ENCODE measurements at regions not wholly inside any gene's neighbourhood (a gene's known extent, or its start where the extent isn't known, plus 50 kb on each side); places are given as distances from the start of the nearest gene placed in this dataset.
"Not testable (repeated sequence)": the region's sequence is repeated elsewhere in the genome, so short reads cannot be mapped to it uniquely, and the experiment has no call there.

GRCh38 chrX:13219991-13220764 lies 99.7 kb downstream of the ATXN3L start:
- H3K27me3 Mint-ChIP-seq (ENCODE audit: low read depth), result no peaks in the 10 kb centered on the region
- H3K9me3 Mint-ChIP-seq (ENCODE audit: insufficient read depth), result no peaks in the 10 kb centered on the region
- H3K4me3 Mint-ChIP-seq, result no peak overlapping the region
- H3K4me1 Mint-ChIP-seq (ENCODE audit: low read depth), result peaks cover 2% of the 10 kb centered on the region
- ATAC-seq (no peak), DNase-seq (no peak)
- H3K27ac Mint-ChIP-seq, result no peak overlapping the region
- POLR2A ChIA-PET, result no interaction called here
- CTCF ChIA-PET, result no interaction called here
- H3K36me3 Mint-ChIP-seq (ENCODE audit: low read depth), result no peaks in the 10 kb centered on the region

DNA sequence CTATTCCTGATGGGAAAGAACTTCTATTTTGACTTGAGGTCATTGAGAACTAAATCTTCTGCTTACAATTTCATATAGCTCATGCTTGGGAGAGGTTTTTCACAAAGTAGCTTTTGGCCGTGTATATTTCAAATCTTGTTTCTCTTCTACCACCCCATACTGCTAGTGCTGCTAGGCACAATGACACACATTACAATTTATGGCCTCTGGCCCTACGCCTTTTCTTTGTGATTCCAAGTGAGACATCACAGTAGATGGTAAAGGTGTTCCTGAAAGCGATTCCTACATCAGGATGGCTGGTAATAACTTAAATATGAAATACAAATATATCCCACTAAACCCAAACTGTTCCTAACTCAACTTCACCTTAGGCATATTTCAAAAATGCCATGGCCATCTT lies 101.1 kb downstream of the ATXN3L start:
- CTCF ChIA-PET, result no interaction called here
- POLR2A ChIA-PET, result no interaction called here
- Mint-ChIP-seq H3K27ac (no peak overlapping the region), H3K36me3 (ENCODE audit: low read depth) (no peaks in the 10 kb centered on the region), H3K4me3 (no peak overlapping the region), H3K4me1 (ENCODE audit: low read depth) (no peaks in the 10 kb centered on the region), H3K9me3 (ENCODE audit: insufficient read depth) (no peaks in the 10 kb centered on the region), H3K27me3 (ENCODE audit: low read depth) (no peaks in the 10 kb centered on the region)
- DNase-seq (no peak), ATAC-seq (no peak)

GRCh38 chrX:13216139-13216538 lies 103.7 kb downstream of the ATXN3L start:
- Mint-ChIP-seq H3K9me3 (ENCODE audit: insufficient read depth) (no peaks in the 10 kb centered on the region), H3K36me3 (ENCODE audit: low read depth) (no peaks in the 10 kb centered on the region), H3K4me3 (no peak overlapping the region), H3K4me1 (ENCODE audit: low read depth) (peaks cover 2% of the 10 kb centered on the region), H3K27ac (no peak overlapping the region), H3K27me3 (ENCODE audit: low read depth) (no peaks in the 10 kb centered on the region)
- POLR2A ChIA-PET, result no interaction called here
- DNase-seq (no peak), ATAC-seq (no peak)
- CTCF ChIA-PET, result no interaction called here

DNA sequence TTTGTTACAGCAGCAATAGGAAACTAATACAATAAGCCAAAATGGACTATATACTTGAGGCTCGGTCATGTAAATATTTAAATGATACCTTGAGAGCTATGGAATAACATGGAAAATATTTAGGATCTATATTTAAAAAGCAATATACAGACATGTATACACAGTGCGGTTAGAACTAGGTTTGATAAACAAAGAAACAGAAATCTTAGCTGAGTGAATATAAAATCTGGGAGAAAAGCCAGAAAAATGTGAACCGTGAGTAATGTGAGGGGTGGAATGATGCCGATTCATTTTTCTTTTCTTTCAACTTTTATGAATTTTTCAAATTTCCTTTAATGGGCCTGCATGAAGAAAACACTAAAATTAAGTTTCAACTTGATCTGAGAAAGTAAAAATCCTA lies 104.1 kb downstream of the ATXN3L start:
- Mint-ChIP-seq H3K4me3 (no peak overlapping the region), H3K4me1 (ENCODE audit: low read depth) (peaks cover 2% of the 10 kb centered on the region), H3K27me3 (ENCODE audit: low read depth) (no peaks in the 10 kb centered on the region), H3K36me3 (ENCODE audit: low read depth) (no peaks in the 10 kb centered on the region), H3K27ac (no peak overlapping the region), H3K9me3 (ENCODE audit: insufficient read depth) (no peaks in the 10 kb centered on the region)
- no peak for DNase-seq
- no peak for ATAC-seq
- POLR2A ChIA-PET, result no interaction called here
- CTCF ChIA-PET, result no interaction called here

DNA sequence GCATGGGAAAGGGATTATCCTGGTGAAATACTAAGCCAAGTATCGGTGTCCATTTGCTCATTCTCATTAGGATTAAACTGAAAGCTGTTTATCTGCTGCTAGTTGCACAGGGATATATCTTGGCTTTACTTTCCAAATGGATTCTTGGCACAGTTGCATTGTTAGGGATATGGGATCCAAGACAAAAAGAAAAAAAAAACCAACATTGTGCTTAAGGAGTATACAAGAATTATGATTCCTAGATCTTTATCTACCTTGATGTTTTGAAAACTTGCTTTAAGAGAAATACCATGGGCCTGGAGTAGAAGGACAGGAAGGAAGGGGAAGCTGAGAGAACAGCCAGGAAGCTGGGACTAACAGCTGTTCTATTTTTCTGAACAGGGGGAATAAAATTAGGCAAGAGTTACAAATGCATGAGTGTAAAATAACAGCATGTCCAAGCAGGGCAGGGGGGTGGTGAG lies 107.6 kb downstream of the ATXN3L start:
- H3K4me3 Mint-ChIP-seq, result no peak overlapping the region
- H3K9me3 Mint-ChIP-seq (ENCODE audit: insufficient read depth), result no peaks in the 10 kb centered on the region
- H3K27me3 Mint-ChIP-seq (ENCODE audit: low read depth), result no peaks in the 10 kb centered on the region
- DNase-seq, result no peak
- no peak for ATAC-seq
- CTCF ChIA-PET, result no interaction called here
- no peak overlapping the region for H3K27ac Mint-ChIP-seq
- POLR2A ChIA-PET, result no interaction called here
- no peaks in the 10 kb centered on the region for H3K36me3 Mint-ChIP-seq (ENCODE audit: low read depth)
- peaks cover 2% of the 10 kb centered on the region for H3K4me1 Mint-ChIP-seq (ENCODE audit: low read depth)

DNA sequence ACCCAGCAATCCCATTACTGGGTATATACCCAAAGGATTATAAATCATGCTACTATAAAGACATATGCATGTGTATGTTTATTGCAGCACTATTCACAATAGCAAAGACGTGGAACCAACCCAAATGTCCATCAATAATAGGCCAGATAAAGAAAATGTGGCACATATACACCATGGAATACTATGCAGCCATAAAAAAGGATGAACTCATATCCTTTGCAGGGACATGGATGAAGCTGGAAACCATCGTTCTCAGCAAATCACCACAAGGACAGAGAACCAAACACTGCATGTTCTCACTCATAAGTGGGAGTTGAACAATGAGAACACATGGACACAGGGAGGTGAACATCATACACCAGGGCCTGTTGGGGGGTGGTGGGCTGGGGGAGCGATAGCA lies 109.7 kb downstream of the ATXN3L start:
- H3K36me3 Mint-ChIP-seq (ENCODE audit: low read depth); DNase-seq; POLR2A ChIA-PET; CTCF ChIA-PET; H3K27me3 Mint-ChIP-seq (ENCODE audit: low read depth); H3K4me1 Mint-ChIP-seq (ENCODE audit: low read depth); H3K9me3 Mint-ChIP-seq (ENCODE audit: insufficient read depth); H3K27ac Mint-ChIP-seq; ATAC-seq; H3K4me3 Mint-ChIP-seq: not testable (repeated sequence)

GRCh38 chrX:13209704-13210103 lies 110.1 kb downstream of the ATXN3L start:
- ATAC-seq; POLR2A ChIA-PET; CTCF ChIA-PET; H3K27ac Mint-ChIP-seq; H3K4me1 Mint-ChIP-seq (ENCODE audit: low read depth); DNase-seq; H3K27me3 Mint-ChIP-seq (ENCODE audit: low read depth); H3K36me3 Mint-ChIP-seq (ENCODE audit: low read depth); H3K4me3 Mint-ChIP-seq; H3K9me3 Mint-ChIP-seq (ENCODE audit: insufficient read depth): not testable (repeated sequence)

GRCh38 chrX:13208281-13208935 lies 111.4 kb downstream of the ATXN3L start:
- Mint-ChIP-seq H3K4me3 (no peak overlapping the region), H3K27me3 (ENCODE audit: low read depth) (no peaks in the 10 kb centered on the region), H3K36me3 (ENCODE audit: low read depth) (no peaks in the 10 kb centered on the region), H3K4me1 (ENCODE audit: low read depth) (peaks cover 2% of the 10 kb centered on the region), H3K9me3 (ENCODE audit: insufficient read depth) (no peaks in the 10 kb centered on the region), H3K27ac (no peak overlapping the region)
- DNase-seq (no peak), ATAC-seq (no peak)
- CTCF ChIA-PET, result no interaction called here
- POLR2A ChIA-PET, result no interaction called here

- CTCF ChIA-PET, result no interaction called here
- no peaks in the 10 kb centered on the region for H3K4me1 Mint-ChIP-seq (ENCODE audit: low read depth)
- H3K27ac Mint-ChIP-seq, result no peak overlapping the region
- no peak overlapping the region for H3K4me3 Mint-ChIP-seq
- POLR2A ChIA-PET, result no interaction called here
- no peak for DNase-seq
- no peak for ATAC-seq
- H3K9me3 Mint-ChIP-seq (ENCODE audit: insufficient read depth), result no peaks in the 10 kb centered on the region
- H3K27me3 Mint-ChIP-seq (ENCODE audit: low read depth), result no peaks in the 10 kb centered on the region
- H3K36me3 Mint-ChIP-seq (ENCODE audit: low read depth), result no peaks in the 10 kb centered on the region
Observed at GRCh38 chrX:13203271-13203670, 116.6 kb downstream of the ATXN3L start.

DNA sequence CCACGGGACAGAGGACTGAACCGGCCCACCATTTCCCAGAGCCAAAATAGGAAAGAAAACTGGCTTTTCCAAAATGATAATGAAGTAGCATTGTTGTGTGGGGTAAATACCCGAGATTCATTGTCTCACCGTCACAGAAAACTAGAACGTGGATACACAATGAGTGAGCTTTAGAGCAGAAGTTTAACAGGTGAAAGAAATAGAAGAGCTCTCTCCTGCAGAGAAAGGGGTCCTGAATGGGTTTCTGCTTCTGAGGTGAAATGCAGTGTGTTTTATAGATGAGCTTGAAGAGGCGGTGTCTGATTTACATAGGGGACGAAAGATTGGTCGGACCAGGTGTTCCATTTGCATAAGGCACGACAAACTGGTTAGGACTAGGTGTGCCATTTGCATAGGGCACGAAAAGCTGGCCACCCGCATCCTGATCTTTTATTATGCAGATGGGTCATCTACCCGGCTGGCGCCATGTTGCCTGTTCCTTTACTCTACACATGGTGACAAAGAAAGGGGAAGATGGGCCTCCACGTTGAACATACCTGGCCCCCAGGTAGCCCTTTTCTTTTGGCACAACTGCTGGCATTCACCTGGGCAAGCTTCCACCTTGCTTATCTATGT lies 118.1 kb downstream of the ATXN3L start:
- Mint-ChIP-seq H3K9me3 (ENCODE audit: insufficient read depth) (no peaks in the 10 kb centered on the region), H3K27me3 (ENCODE audit: low read depth) (no peaks in the 10 kb centered on the region), H3K4me3 (no peak overlapping the region), H3K36me3 (ENCODE audit: low read depth) (no peaks in the 10 kb centered on the region), H3K4me1 (ENCODE audit: low read depth) (no peaks in the 10 kb centered on the region), H3K27ac (no peak overlapping the region)
- ATAC-seq (no peak), DNase-seq (no peak)
- POLR2A ChIA-PET, result no interaction called here
- CTCF ChIA-PET, result no interaction called here

DNA sequence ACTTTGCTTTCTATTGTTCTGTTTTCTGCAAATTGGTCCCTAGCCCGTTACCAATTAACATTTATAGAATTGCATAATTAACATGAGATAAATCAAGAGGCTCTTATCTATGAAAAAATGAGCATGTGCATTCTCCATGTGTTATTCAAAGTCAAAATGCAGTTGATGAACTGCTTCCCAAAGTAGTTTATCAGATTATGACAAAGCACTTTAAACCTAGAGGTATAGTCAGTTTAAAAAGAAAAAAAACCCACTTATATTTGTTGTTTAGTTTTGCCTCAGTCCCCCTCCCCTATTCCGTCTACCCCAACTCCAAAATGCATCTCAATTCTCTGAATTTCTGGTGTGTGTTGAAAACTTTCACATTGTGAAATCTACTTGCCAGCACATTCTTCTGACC lies 119.5 kb downstream of the ATXN3L start:
- ChIA-PET CTCF (no interaction called here), POLR2A (no interaction called here)
- DNase-seq, result no peak
- Mint-ChIP-seq H3K27ac (no peak overlapping the region), H3K4me1 (ENCODE audit: low read depth) (no peaks in the 10 kb centered on the region), H3K9me3 (ENCODE audit: insufficient read depth) (no peaks in the 10 kb centered on the region), H3K36me3 (ENCODE audit: low read depth) (no peaks in the 10 kb centered on the region), H3K4me3 (no peak overlapping the region), H3K27me3 (ENCODE audit: low read depth) (no peaks in the 10 kb centered on the region)
- no peak for ATAC-seq

- POLR2A ChIA-PET, result no interaction called here
- DNase-seq, result no peak
- no peak overlapping the region for H3K4me3 Mint-ChIP-seq
- no peak for ATAC-seq
- no peaks in the 10 kb centered on the region for H3K4me1 Mint-ChIP-seq (ENCODE audit: low read depth)
- no peaks in the 10 kb centered on the region for H3K36me3 Mint-ChIP-seq (ENCODE audit: low read depth)
- H3K27ac Mint-ChIP-seq, result no peak overlapping the region
- CTCF ChIA-PET, result no interaction called here
- no peaks in the 10 kb centered on the region for H3K27me3 Mint-ChIP-seq (ENCODE audit: low read depth)
- no peaks in the 10 kb centered on the region for H3K9me3 Mint-ChIP-seq (ENCODE audit: insufficient read depth)
Observed at GRCh38 chrX:13198762-13199064, 121.1 kb downstream of the ATXN3L start.
